T-cell (primary cell): ENCODE measurements at regions not wholly inside any gene's neighbourhood (a gene's known extent, or its start where the extent isn't known, plus 50 kb on each side); places are given as distances from the start of the nearest gene placed in this dataset.

Experiments
- ATAC-seq, 4 experiments: fragments of 200-7000 bp in 3 of 4; fragments of 150-1000 bp in 1 of 4; cut with Tn5 transposase; replicated peaks in 1 of 4; 1 replicate in 3 of 4; 2 replicates in 1 of 4; pipeline ENCODE4 v1.10.0; 2021; ENCODE audit warnings: moderate library complexity in 3 of 4, mild to moderate bottlenecking in 2 of 4, moderate number of reproducible peaks in 1 of 4
- CTCF ChIA-PET, 2 donors: fragments of 300-600 bp; sonication (Branson Sonifier 250); formaldehyde crosslinking; loops; one replicate each; lab custom pipeline; 2022; ENCODE audit warnings: antibody characterized with exemption in 2 of 2; lab: Charles Lee
- POLR2A ChIA-PET, 2 donors: fragments of 300-600 bp; sonication (Branson Sonifier 250); formaldehyde crosslinking; loops; one replicate each; lab custom pipeline; 2022; ENCODE audit warnings: antibody characterized with exemption in 2 of 2; lab: Charles Lee
- DNase-seq, 35 experiments: peaks; one replicate each; pipeline versions ENCODE4 v3.0.0 to v3.0.0-alpha.2; 2013 to 2023
- H3K27ac ChIP-seq: one replicate; pipeline ENCODE4 v1.5.1; 2013; ENCODE audit warnings: low read length
- H3K27me3 ChIP-seq, 2 experiments: replicated peaks in 1 of 2; 1 replicate in 1 of 2; 2 replicates in 1 of 2; pipeline versions ENCODE4 v1.6.1 to v1.7.0; 2013; ENCODE audit warnings: low read length in 1 of 2, mixed read lengths in 1 of 2; ENCODE audit not compliant: control insufficient read depth in 2 of 2, insufficient read depth in 2 of 2; ENCODE audit errors: extremely low read depth in 1 of 2
- H3K36me3 ChIP-seq, 2 donors: 1 replicate in 1 of 2; 2 replicates in 1 of 2; pipeline versions ENCODE4 v1.6.1 to v1.7.0; 2013; ENCODE audit warnings: low read length in 1 of 2; ENCODE audit not compliant: control insufficient read depth in 2 of 2, insufficient read depth in 1 of 2; ENCODE audit errors: extremely low read depth in 1 of 2
- H3K4me1 ChIP-seq, 2 experiments: 1 replicate in 1 of 2; 2 replicates in 1 of 2; pipeline versions ENCODE4 v1.6.1 to v1.7.0; 2013; ENCODE audit warnings: low read length in 2 of 2, mixed read lengths in 1 of 2; ENCODE audit not compliant: insufficient read depth in 2 of 2, control insufficient read depth in 1 of 2; ENCODE audit errors: extremely low read depth in 1 of 2
- H3K4me3 ChIP-seq, 2 donors: 1 replicate in 1 of 2; 2 replicates in 1 of 2; pipeline versions ENCODE4 v1.5.1 to v1.7.0; 2013; ENCODE audit warnings: mild to moderate bottlenecking in 2 of 2, low read length in 1 of 2, moderate library complexity in 1 of 2; ENCODE audit not compliant: control insufficient read depth in 1 of 2; ENCODE audit errors: extremely low read depth in 1 of 2
- H3K9me3 ChIP-seq: 2 replicates; pipeline ENCODE4 v1.7.0; 2013
- H3K27ac Mint-ChIP-seq, 2 donors: one replicate each; pipeline ENCODE4 v1.8.0; 2020 to 2021; ENCODE audit warnings: mild to moderate bottlenecking in 2 of 2, mixed read lengths in 2 of 2
- H3K27me3 Mint-ChIP-seq, 2 donors: one replicate each; pipeline ENCODE4 v1.8.0; 2021 to 2022; ENCODE audit warnings: mixed read lengths in 2 of 2
- H3K36me3 Mint-ChIP-seq: one replicate; pipeline ENCODE4 v1.8.0; 2021; ENCODE audit warnings: mixed read lengths
- H3K4me1 Mint-ChIP-seq, 3 donors: one replicate each; pipeline ENCODE4 v1.8.0; 2020 to 2022; ENCODE audit warnings: mixed read lengths in 3 of 3, mild to moderate bottlenecking in 1 of 3
- H3K4me3 Mint-ChIP-seq, 3 donors: one replicate each; pipeline ENCODE4 v1.8.0; 2020 to 2022; ENCODE audit warnings: mild to moderate bottlenecking in 3 of 3, mixed read lengths in 3 of 3, moderate library complexity in 3 of 3
- H3K9me3 Mint-ChIP-seq, 3 donors: one replicate each; pipeline ENCODE4 v1.8.0; 2020 to 2022; ENCODE audit warnings: mixed read lengths in 3 of 3
- WGBS: methylation state at CpG from one replicate; pipeline ENCODE4 v1.1.5; 2013; ENCODE audit warnings: missing lambda C conversion rate; ENCODE audit not compliant: insufficient coverage; 5-methylcytosine and 5-hydroxymethylcytosine counted together

GRCh38 chr6:71444222-71444621, 155.6 kb downstream of the OGFRL1 start:
- no peaks in the 10 kb centered on the region for H3K36me3 ChIP-seq
- Mint-ChIP-seq H3K9me3 (peaks cover 0 to 3% (median 0%) of the 10 kb centered on the region in 3 donors), H3K4me1 (no peaks in the 10 kb centered on the region), H3K27ac (no peak overlapping the region), H3K27me3 (peaks cover 0 to 3% of the 10 kb centered on the region in 2 donors), H3K36me3 (no peaks in the 10 kb centered on the region), H3K4me3 (no peak overlapping the region)
- ATAC-seq (no peak), DNase-seq (no peak)
- H3K27me3 ChIP-seq = no peaks in the 10 kb centered on the region
- no CpG with 5 or more reads among the region's 4 CpGs for WGBS
- POLR2A ChIA-PET = no interaction called here
- no peak overlapping the region for H3K27ac ChIP-seq
- CTCF ChIA-PET = interaction anchor here in 1 of 2 donors (0.6 kb wide), 1 partner anchor 35 kb away, joined by 9 read pairs; no protein-coding TSS in a partner anchor
- no peaks in the 10 kb centered on the region for H3K9me3 ChIP-seq
- no peak overlapping the region for H3K4me3 ChIP-seq
- no peaks in the 10 kb centered on the region for H3K4me1 ChIP-seq

DNA sequence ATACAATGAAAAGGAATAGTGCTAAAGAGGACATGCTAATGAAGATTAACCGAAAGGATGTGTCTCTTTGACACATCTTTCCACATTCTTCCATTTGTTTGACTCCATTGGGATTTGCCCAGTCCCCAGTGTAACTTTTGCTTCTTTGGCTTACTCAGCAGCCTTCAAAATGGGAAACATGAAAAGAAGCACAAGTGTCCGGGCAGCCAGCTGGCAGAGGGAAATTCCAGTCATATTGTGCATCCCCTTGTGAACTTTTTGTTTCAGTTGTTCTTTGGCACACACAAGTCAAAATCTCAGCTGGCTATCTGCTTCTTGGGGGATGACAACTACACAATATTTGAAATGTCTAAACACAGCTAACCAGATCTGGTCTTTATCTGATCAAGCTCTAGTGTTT, 157.4 kb downstream of the OGFRL1 start:
- POLR2A ChIA-PET = no interaction called here
- DNase-seq = no peak
- Mint-ChIP-seq H3K4me3 (no peak overlapping the region), H3K27me3 (peaks cover 0 to 3% of the 10 kb centered on the region in 2 donors), H3K36me3 (no peaks in the 10 kb centered on the region), H3K4me1 (no peaks in the 10 kb centered on the region), H3K9me3 (peaks cover 0 to 3% (median 0%) of the 10 kb centered on the region in 3 donors), H3K27ac (no peak overlapping the region)
- Histone ChIP-seq H3K27ac (no peak overlapping the region), H3K36me3 (no peaks in the 10 kb centered on the region), H3K9me3 (no peaks in the 10 kb centered on the region), H3K4me1 (no peaks in the 10 kb centered on the region), H3K4me3 (no peak overlapping the region), H3K27me3 (no peaks in the 10 kb centered on the region)
- no peak for ATAC-seq
- 60% methylated on average over 1 of the region's 2 CpGs for WGBS
- CTCF ChIA-PET = no interaction called here

- ChIA-PET CTCF (no interaction called here), POLR2A (no interaction called here)
- H3K27me3 ChIP-seq = no peaks in the 10 kb centered on the region
- ATAC-seq = no peak
- DNase-seq = no peak
- H3K9me3 ChIP-seq = no peaks in the 10 kb centered on the region
- no peaks in the 10 kb centered on the region for H3K4me1 Mint-ChIP-seq
- no peaks in the 10 kb centered on the region for H3K4me1 ChIP-seq
- H3K4me3 ChIP-seq = no peak overlapping the region
- no peaks in the 10 kb centered on the region for H3K36me3 ChIP-seq
- no peak overlapping the region for H3K27ac ChIP-seq
- H3K4me3 Mint-ChIP-seq = no peak overlapping the region
- H3K9me3 Mint-ChIP-seq = peaks cover 0 to 3% (median 0%) of the 10 kb centered on the region in 3 donors
- H3K27me3 Mint-ChIP-seq = peaks cover 0 to 3% of the 10 kb centered on the region in 2 donors
- no peaks in the 10 kb centered on the region for H3K36me3 Mint-ChIP-seq
- 75% methylated on average over 2 of the region's 4 CpGs for WGBS
- no peak overlapping the region for H3K27ac Mint-ChIP-seq
These were observed 157.9 kb downstream of the OGFRL1 start for GRCh38 chr6:71446470-71446869.

- 90% methylated on average over 4 of the region's 5 CpGs for WGBS
- H3K9me3 ChIP-seq = no peaks in the 10 kb centered on the region
- Mint-ChIP-seq H3K27me3 (peaks cover 3% of the 10 kb centered on the region in 2 donors), H3K27ac (no peak overlapping the region), H3K4me3 (no peak overlapping the region), H3K9me3 (no peaks in the 10 kb centered on the region), H3K36me3 (no peaks in the 10 kb centered on the region), H3K4me1 (no peaks in the 10 kb centered on the region)
- H3K4me3 ChIP-seq = no peak overlapping the region
- H3K27me3 ChIP-seq = peaks cover 0 to under 1% of the 10 kb centered on the region in 2 experiments
- CTCF ChIA-PET = no interaction called here
- no peaks in the 10 kb centered on the region for H3K4me1 ChIP-seq
- DNase-seq (no peak), ATAC-seq (no peak)
- no peaks in the 10 kb centered on the region for H3K36me3 ChIP-seq
- POLR2A ChIA-PET = no interaction called here
- no peak overlapping the region for H3K27ac ChIP-seq
These were observed 164.2 kb downstream of the OGFRL1 start for GRCh38 chr6:71452697-71453370.

DNA sequence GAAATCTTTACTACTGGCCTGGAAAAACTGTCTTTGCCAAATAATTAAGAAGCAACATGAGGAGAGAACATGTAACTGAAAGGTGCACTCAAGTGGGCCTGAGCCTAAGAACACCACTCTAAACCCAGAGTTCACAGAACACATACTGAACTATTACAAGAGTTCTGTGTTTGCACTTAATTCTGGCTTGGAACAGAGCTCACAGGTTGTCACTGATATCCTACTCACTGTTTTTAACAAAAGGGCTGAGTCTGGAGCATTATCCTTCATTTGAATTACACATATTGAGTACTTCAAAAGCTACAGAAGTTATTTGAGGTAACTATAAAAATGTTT, 164.7 kb downstream of the OGFRL1 start:
- ChIA-PET POLR2A (no interaction called here), CTCF (no interaction called here)
- Histone ChIP-seq H3K36me3 (no peaks in the 10 kb centered on the region), H3K27me3 (peaks cover 0 to 3% of the 10 kb centered on the region in 2 experiments), H3K27ac (no peak overlapping the region), H3K9me3 (no peaks in the 10 kb centered on the region), H3K4me3 (no peak overlapping the region), H3K4me1 (no peaks in the 10 kb centered on the region)
- Mint-ChIP-seq H3K4me3 (no peak overlapping the region), H3K27ac (no peak overlapping the region), H3K27me3 (peaks cover 0 to 3% of the 10 kb centered on the region in 2 donors), H3K36me3 (no peaks in the 10 kb centered on the region), H3K9me3 (no peaks in the 10 kb centered on the region), H3K4me1 (no peaks in the 10 kb centered on the region)
- ATAC-seq (no peak), DNase-seq (no peak)

DNA sequence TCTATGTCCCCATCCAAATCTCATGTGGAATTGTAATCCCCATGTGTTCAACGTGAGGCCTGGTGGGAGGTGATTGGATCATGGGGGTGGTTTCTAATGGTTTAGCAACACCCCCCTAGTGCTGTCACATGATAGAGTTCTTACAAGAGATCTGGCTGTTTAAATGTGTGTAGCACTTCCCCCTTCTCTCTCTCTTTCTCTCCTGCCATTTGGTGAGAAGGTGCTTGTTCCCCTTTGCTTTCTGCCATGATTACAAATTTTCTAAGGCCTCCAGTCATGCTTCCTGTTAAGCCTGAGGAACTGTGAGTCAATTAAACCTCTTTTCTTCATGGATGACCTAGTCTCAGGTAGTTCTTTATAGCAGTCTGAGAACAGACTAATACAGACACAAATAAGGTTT, 165.4 kb downstream of the OGFRL1 start:
- H3K27ac ChIP-seq = no peak overlapping the region
- CTCF ChIA-PET = no interaction called here
- peaks cover 0 to 3% of the 10 kb centered on the region in 2 donors for H3K27me3 Mint-ChIP-seq
- no peaks in the 10 kb centered on the region for H3K36me3 Mint-ChIP-seq
- ATAC-seq (no peak), DNase-seq (no peak)
- no CpG with 5 or more reads among the region's 1 CpG for WGBS
- H3K36me3 ChIP-seq = no peaks in the 10 kb centered on the region
- no peaks in the 10 kb centered on the region for H3K4me1 Mint-ChIP-seq
- no peak overlapping the region for H3K27ac Mint-ChIP-seq
- peaks cover 0 to 3% of the 10 kb centered on the region in 2 experiments for H3K27me3 ChIP-seq
- H3K4me3 ChIP-seq = no peak overlapping the region
- H3K4me3 Mint-ChIP-seq = no peak overlapping the region
- H3K4me1 ChIP-seq = no peaks in the 10 kb centered on the region
- H3K9me3 ChIP-seq = no peaks in the 10 kb centered on the region
- POLR2A ChIA-PET = no interaction called here
- no peaks in the 10 kb centered on the region for H3K9me3 Mint-ChIP-seq

DNA sequence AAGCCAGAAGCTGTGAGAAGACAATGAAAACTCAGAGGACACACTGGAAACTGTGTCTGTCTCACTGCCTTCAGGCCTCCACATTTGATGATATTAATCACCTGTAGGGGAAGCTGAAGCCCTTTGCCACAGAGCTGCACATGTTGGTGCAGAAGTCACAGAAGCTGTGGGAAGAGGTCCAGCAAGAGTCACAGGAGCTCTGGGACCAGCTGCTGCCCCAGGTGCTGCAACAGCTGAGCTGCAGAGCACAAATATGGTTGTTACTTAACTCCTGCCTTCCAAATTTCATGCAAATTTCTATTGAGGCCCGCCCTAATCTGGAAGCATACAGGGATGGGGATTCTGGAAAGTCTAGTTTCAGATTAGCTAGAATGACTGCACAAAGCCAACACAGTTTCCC, 169.3 kb downstream of the OGFRL1 start:
- H3K4me1 ChIP-seq = no peaks in the 10 kb centered on the region
- no peak overlapping the region for H3K4me3 ChIP-seq
- no peak for DNase-seq
- WGBS = no CpG with 5 or more reads among the region's 1 CpG
- Mint-ChIP-seq H3K36me3 (no peaks in the 10 kb centered on the region), H3K4me3 (no peak overlapping the region), H3K27ac (no peak overlapping the region), H3K9me3 (no peaks in the 10 kb centered on the region), H3K27me3 (peaks cover 3 to 8% of the 10 kb centered on the region in 2 donors), H3K4me1 (no peaks in the 10 kb centered on the region)
- no peaks in the 10 kb centered on the region for H3K9me3 ChIP-seq
- ATAC-seq = no peak
- no peak overlapping the region for H3K27ac ChIP-seq
- H3K27me3 ChIP-seq = peaks cover 0 to 3% of the 10 kb centered on the region in 2 experiments
- CTCF ChIA-PET = no interaction called here
- H3K36me3 ChIP-seq = no peaks in the 10 kb centered on the region
- POLR2A ChIA-PET = no interaction called here
